ENCODE measurements at regions not wholly inside any gene's neighbourhood (a gene's known extent, or its start where the extent isn't known, plus 50 kb on each side); places are given as distances from the start of the nearest gene placed in this dataset.

DNA sequence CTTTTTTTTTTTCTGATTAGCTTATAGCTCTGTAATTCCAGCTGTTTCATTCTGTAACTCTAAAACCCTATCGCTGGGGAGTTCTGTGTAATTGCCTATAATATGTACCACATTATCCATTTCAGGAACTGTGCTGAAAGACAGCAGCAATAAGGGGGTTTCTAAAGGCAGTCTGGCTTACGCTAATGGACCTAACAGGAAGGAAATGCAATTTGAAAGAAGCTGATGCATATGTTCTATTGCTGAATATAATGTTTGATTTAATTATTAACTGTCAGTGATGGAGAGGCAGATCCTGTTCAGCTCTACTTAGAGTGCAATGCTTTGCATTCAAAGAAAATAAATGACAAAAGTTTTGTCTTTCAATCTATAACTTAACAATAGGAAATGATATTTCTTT is 209.4 kb upstream of the SNX7 start:
- TF ChIP-seq, protein P1, sequence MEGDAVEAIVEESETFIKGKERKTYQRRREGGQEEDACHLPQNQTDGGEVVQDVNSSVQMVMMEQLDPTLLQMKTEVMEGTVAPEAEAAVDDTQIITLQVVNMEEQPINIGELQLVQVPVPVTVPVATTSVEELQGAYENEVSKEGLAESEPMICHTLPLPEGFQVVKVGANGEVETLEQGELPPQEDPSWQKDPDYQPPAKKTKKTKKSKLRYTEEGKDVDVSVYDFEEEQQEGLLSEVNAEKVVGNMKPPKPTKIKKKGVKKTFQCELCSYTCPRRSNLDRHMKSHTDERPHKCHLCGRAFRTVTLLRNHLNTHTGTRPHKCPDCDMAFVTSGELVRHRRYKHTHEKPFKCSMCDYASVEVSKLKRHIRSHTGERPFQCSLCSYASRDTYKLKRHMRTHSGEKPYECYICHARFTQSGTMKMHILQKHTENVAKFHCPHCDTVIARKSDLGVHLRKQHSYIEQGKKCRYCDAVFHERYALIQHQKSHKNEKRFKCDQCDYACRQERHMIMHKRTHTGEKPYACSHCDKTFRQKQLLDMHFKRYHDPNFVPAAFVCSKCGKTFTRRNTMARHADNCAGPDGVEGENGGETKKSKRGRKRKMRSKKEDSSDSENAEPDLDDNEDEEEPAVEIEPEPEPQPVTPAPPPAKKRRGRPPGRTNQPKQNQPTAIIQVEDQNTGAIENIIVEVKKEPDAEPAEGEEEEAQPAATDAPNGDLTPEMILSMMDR (IDR thresholded peaks at IDR 0.05; ENCODE audit: borderline replicate concordance) = no peak
- Histone ChIP-seq H3K27ac (replicated peaks) (no peak overlapping the region), H3K9me3 (replicated peaks) (peaks cover 11% of the 10 kb centered on the region), H3K27me3 (ENCODE audit: low read depth) (peaks cover 13% of the 10 kb centered on the region), H3K4me3 (no peak overlapping the region), H3K4me1 (no peaks in the 10 kb centered on the region), H3K36me3 (no peaks in the 10 kb centered on the region)
- DNase-seq = no peak
- intact Hi-C loops (cut with micrococcal nuclease) = no loop called here

DNA sequence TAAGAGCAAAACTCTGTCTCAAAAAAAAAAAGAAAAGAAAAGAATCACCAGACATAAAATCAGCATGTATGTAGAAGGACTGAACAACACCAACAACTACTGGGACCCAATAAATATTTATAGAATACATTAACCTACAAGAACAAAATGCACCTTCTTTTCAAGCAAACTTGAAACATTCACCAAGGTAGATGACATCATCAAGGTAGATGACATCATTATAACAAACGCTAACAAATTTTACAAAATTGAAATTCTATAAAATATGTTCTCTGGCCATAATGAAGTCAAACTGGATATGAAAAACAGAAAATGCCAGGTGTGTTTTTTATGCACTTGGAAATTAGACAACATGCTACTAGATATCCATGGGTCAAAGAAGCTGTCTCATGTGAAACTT is 220.2 kb upstream of the SNX7 start:
- no peaks in the 10 kb centered on the region for H3K9me3 ChIP-seq (replicated peaks)
- no peaks in the 10 kb centered on the region for H3K27me3 ChIP-seq (ENCODE audit: low read depth)
- TF ChIP-seq, protein P1 (IDR thresholded peaks at IDR 0.05; ENCODE audit: borderline replicate concordance) = no peak
- no peak overlapping the region for H3K4me3 ChIP-seq
- no peak for DNase-seq
- no peaks in the 10 kb centered on the region for H3K4me1 ChIP-seq
- intact Hi-C loops (cut with micrococcal nuclease) = no loop called here
- no peak overlapping the region for H3K27ac ChIP-seq (replicated peaks)
- no peaks in the 10 kb centered on the region for H3K36me3 ChIP-seq

DNA sequence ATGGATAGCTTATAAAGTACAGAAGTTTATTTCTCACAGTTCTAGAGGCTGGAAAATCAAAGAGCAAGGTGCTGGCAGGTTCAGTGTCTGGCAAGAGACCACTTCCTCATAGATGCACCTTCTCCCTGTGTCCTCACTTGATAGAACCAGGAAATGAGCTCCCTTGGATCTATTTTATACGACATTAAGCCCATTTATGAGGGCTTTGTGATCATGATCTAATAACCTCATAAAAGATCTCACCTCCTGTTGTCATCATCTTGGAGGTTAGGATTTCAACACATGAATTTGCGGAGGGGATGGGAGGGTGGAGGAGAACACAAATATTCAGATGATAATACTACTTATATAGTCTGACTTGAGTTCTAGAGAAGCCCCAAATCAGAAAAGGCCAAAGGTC is 222.1 kb upstream of the SNX7 start:
- Histone ChIP-seq H3K27me3 (ENCODE audit: low read depth) (no peaks in the 10 kb centered on the region), H3K36me3 (no peaks in the 10 kb centered on the region), H3K27ac (replicated peaks) (no peak overlapping the region), H3K4me3 (no peak overlapping the region), H3K4me1 (no peaks in the 10 kb centered on the region), H3K9me3 (replicated peaks) (no peaks in the 10 kb centered on the region)
- TF ChIP-seq, protein P1 (IDR thresholded peaks at IDR 0.05; ENCODE audit: borderline replicate concordance) = no peak
- intact Hi-C loops (cut with micrococcal nuclease) = no loop called here
- DNase-seq = no peak

DNA sequence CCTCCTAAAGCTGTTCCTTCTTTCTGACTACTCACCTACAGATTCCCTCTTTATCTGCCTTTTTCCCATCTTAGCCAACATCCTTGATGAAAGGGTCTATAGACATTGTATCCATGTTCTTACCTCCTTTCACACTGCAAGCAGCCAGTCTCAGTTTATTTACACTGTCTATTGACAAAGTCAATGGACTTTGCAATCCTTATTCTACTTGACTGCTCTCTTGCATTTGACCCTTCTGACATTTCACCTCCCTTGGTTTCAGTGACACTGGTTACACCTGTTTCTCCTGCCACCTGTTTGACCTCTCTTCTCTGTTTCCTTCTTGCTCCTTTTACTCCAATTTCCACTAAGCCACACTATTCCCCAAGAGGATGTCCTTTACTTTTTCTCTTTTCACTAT is 224.0 kb upstream of the SNX7 start:
- DNase-seq = no peak
- no peaks in the 10 kb centered on the region for H3K4me1 ChIP-seq
- H3K4me3 ChIP-seq = no peak overlapping the region
- intact Hi-C loops (cut with micrococcal nuclease) = no loop called here
- no peaks in the 10 kb centered on the region for H3K9me3 ChIP-seq (replicated peaks)
- no peaks in the 10 kb centered on the region for H3K36me3 ChIP-seq
- TF ChIP-seq, protein P1 (IDR thresholded peaks at IDR 0.05; ENCODE audit: borderline replicate concordance) = no peak
- no peak overlapping the region for H3K27ac ChIP-seq (replicated peaks)
- H3K27me3 ChIP-seq (ENCODE audit: low read depth) = no peaks in the 10 kb centered on the region

DNA sequence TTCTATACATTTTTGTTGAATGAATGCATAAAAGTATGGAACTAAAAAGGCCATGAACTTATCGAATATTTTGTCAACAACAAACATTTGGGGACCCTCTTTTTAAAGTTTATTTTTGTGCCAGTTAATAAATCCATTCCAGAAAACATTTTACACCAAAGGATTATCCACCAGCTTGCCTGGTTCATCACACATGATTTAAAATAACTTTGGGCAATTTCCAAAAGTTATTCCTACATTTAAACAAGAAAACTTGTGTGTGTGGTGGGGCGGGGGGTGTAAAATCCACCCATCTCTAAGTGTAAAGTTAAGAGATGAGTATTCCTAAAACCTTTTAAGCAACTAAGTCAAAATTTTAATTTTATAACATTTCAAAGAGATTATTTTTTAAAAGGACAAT is 224.5 kb upstream of the SNX7 start:
- Histone ChIP-seq H3K4me3 (no peak overlapping the region), H3K4me1 (no peaks in the 10 kb centered on the region), H3K9me3 (replicated peaks) (no peaks in the 10 kb centered on the region), H3K27ac (replicated peaks) (no peak overlapping the region), H3K27me3 (ENCODE audit: low read depth) (no peaks in the 10 kb centered on the region), H3K36me3 (no peaks in the 10 kb centered on the region)
- intact Hi-C loops (cut with micrococcal nuclease) = no loop called here
- no peak for DNase-seq
- TF ChIP-seq, protein P1 (IDR thresholded peaks at IDR 0.05; ENCODE audit: borderline replicate concordance) = no peak

DNA sequence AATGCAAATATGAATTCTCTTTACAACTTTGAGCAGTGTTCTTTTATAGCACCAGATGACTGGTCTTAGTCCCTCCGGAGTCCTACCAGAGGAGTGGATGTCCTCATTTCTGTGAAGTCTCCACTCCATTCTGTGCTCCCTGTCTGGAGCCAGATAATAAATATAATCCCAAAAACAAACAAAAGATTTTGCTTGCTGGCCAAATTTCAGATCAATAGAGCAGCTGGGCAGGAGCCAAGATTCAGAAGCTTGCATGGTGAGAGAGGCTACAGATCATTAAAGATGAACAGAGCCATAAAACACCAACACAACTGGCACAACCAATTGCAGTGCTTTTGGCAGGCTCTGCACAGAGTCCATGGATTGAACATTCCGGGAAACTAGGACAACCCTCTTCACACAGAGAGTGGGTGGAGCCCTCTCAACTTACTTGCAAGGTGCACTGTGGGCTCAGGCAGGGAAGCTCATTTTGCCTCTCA is 231.5 kb upstream of the SNX7 start:
- Histone ChIP-seq H3K36me3 (no peaks in the 10 kb centered on the region), H3K9me3 (replicated peaks) (no peaks in the 10 kb centered on the region), H3K4me1 (no peaks in the 10 kb centered on the region), H3K27ac (replicated peaks) (no peak overlapping the region), H3K27me3 (ENCODE audit: low read depth) (no peaks in the 10 kb centered on the region), H3K4me3 (no peak overlapping the region)
- intact Hi-C loops (cut with micrococcal nuclease) = no loop called here
- DNase-seq = no peak
- TF ChIP-seq, protein P1 (IDR thresholded peaks at IDR 0.05; ENCODE audit: borderline replicate concordance) = no peak

Data from left ventricle myocardium inferior (tissue), 1 donor.